B cell (primary cell): ENCODE measurements at regions not wholly inside any gene's neighbourhood (a gene's known extent, or its start where the extent isn't known, plus 50 kb on each side); places are given as distances from the start of the nearest gene placed in this dataset.

Source experiments
- ATAC-seq: fragments of 200-7000 bp; cut with Tn5 transposase; one replicate; pipeline ENCODE4 v1.10.0; 2021; ENCODE audit warnings: low read depth, mild to moderate bottlenecking, moderate number of reproducible peaks, moderate library complexity
- CTCF ChIA-PET: fragments of 350-600 bp; sonication (Branson Sonifier 250); formaldehyde crosslinking; loops from one replicate; lab custom pipeline; 2021; ENCODE audit warnings: antibody characterized with exemption, inconsistent platforms; lab: Charles Lee
- POLR2A ChIA-PET: fragments of 350-600 bp; sonication (Branson Sonifier 250); formaldehyde crosslinking; loops from one replicate; lab custom pipeline; 2021; ENCODE audit warnings: antibody characterized with exemption; lab: Charles Lee
- DNase-seq: peaks from one replicate; pipeline ENCODE4 v3.0.0; 2013
- H2AFZ ChIP-seq: 2 replicates; pipeline ENCODE4 v1.6.1; 2012; ENCODE audit warnings: mild to moderate bottlenecking, low read depth, low read length; ENCODE audit not compliant: insufficient read depth, poor library complexity, severe bottlenecking
- H3K27ac ChIP-seq, 2 donors: 1 replicate in 1 of 2; 2 replicates in 1 of 2; pipeline ENCODE4 v1.5.1; 2012 to 2013; ENCODE audit warnings: low read length in 2 of 2, mild to moderate bottlenecking in 2 of 2, moderate library complexity in 1 of 2
- H3K27me3 ChIP-seq, 4 experiments: fragments of 200-600 bp in 1 of 4; sonication (generic) in 1 of 4; replicated peaks in 1 of 4; 1 replicate in 2 of 4; 2 replicates in 2 of 4; pipeline versions ENCODE4 v1.6.1 to v1.7.0; 2013 to 2016; ENCODE audit warnings: low read length in 3 of 4, mild to moderate bottlenecking in 2 of 4, mixed read lengths in 1 of 4, moderate library complexity in 1 of 4; ENCODE audit not compliant: insufficient read depth in 4 of 4, control insufficient read depth in 3 of 4; ENCODE audit errors: control extremely low read depth in 1 of 4
- H3K36me3 ChIP-seq, 2 experiments: replicated peaks in 1 of 2; 1 replicate in 1 of 2; 2 replicates in 1 of 2; pipeline versions ENCODE4 v1.6.1 to v1.7.1; 2013; ENCODE audit warnings: low read length in 1 of 2; ENCODE audit not compliant: insufficient read depth in 2 of 2, control insufficient read depth in 1 of 2; ENCODE audit errors: control extremely low read depth in 1 of 2, extremely low read depth in 1 of 2
- H3K4me1 ChIP-seq, 2 donors: fragments of 200-600 bp in 1 of 2; sonication (generic) in 1 of 2; 1 replicate in 1 of 2; 2 replicates in 1 of 2; pipeline versions ENCODE4 v1.5.1 to v1.6.1; 2013 to 2017; ENCODE audit warnings: low read length in 2 of 2; ENCODE audit not compliant: control insufficient read depth in 2 of 2, insufficient read depth in 2 of 2
- H3K4me2 ChIP-seq: replicated peaks from 2 replicates; pipeline ENCODE3; 2012; ENCODE audit warnings: mild to moderate bottlenecking, low read depth, low read length; ENCODE audit not compliant: poor library complexity, severe bottlenecking
- H3K4me3 ChIP-seq, 5 experiments: fragments of 200-600 bp in 1 of 5; sonication (generic) in 1 of 5; 1 replicate in 3 of 5; 2 replicates in 2 of 5; pipeline versions ENCODE4 v1.5.1 to v1.7.0; 2011 to 2016; ENCODE audit warnings: low read length in 4 of 5, mild to moderate bottlenecking in 4 of 5, low read depth in 2 of 5, control low read depth in 1 of 5, moderate library complexity in 1 of 5; ENCODE audit not compliant: insufficient read depth in 1 of 5; ENCODE audit errors: control extremely low read depth in 1 of 5, extremely low read depth in 1 of 5
- H3K79me2 ChIP-seq: fragments of 200-600 bp; sonication (generic); one replicate; pipeline ENCODE4 v1.6.0; 2016; ENCODE audit warnings: low read length; ENCODE audit not compliant: control insufficient read depth, insufficient read depth
- H3K9ac ChIP-seq: fragments of 200-600 bp; sonication (generic); 2 replicates; pipeline ENCODE4 v1.6.1; 2017; ENCODE audit warnings: mild to moderate bottlenecking, low read length, moderate library complexity
- H3K9me3 ChIP-seq, 3 donors: one replicate each; pipeline versions ENCODE4 v1.6.1 to v1.7.1; 2013; ENCODE audit warnings: low read length in 2 of 3; ENCODE audit not compliant: control insufficient read depth in 2 of 3, insufficient read depth in 1 of 3; ENCODE audit errors: control extremely low read depth in 1 of 3
- H4K20me1 ChIP-seq: 2 replicates; pipeline ENCODE4 v1.6.0; 2012; ENCODE audit warnings: mild to moderate bottlenecking, low read length; ENCODE audit not compliant: insufficient read depth, control insufficient read depth, poor library complexity, severe bottlenecking
- H3K27ac Mint-ChIP-seq: one replicate; pipeline ENCODE4 v1.8.0; 2021; ENCODE audit warnings: mixed read lengths
- H3K27me3 Mint-ChIP-seq: one replicate; pipeline ENCODE4 v1.8.0; 2021; ENCODE audit warnings: mixed read lengths
- H3K4me1 Mint-ChIP-seq: one replicate; pipeline ENCODE4 v1.8.0; 2021; ENCODE audit warnings: mixed read lengths
- H3K4me3 Mint-ChIP-seq: one replicate; pipeline ENCODE4 v1.8.0; 2021; ENCODE audit warnings: mixed read lengths
- H3K9me3 Mint-ChIP-seq: one replicate; pipeline ENCODE4 v1.8.0; 2022; ENCODE audit warnings: mixed read lengths; ENCODE audit not compliant: insufficient read depth
- CTCF ChIP-seq: fragments of 200-600 bp; IDR thresholded peaks from one replicate; pipeline ENCODE4 v1.8.0; 2022; ENCODE audit warnings: antibody characterized with exemption, mild to moderate bottlenecking
- EZH2 ChIP-seq: IDR thresholded peaks from 2 replicates; pipeline ENCODE4 v1.6.1; 2012; ENCODE audit warnings: borderline replicate concordance, low read depth, mild to moderate bottlenecking, moderate library complexity, low read length; ENCODE audit not compliant: insufficient read depth, poor library complexity, severe bottlenecking
- WGBS: methylation state at CpG from one replicate; pipeline ENCODE4 v1.1.5; 2013; ENCODE audit warnings: missing lambda C conversion rate; ENCODE audit not compliant: insufficient coverage; 5-methylcytosine and 5-hydroxymethylcytosine counted together
- intact Hi-C: fragments of 100-400 bp; cut with micrococcal nuclease; formaldehyde crosslinking; loops from one replicate; pipeline ENCODE4 v1.10.0; 2022

- intact Hi-C loops, result no loop called here
- no peak for DNase-seq
- Histone ChIP-seq H3K79me2 (no peaks in the 10 kb centered on the region), H2AFZ (no peak overlapping the region), H3K27me3 (no peaks in the 10 kb centered on the region), H4K20me1 (no peaks in the 10 kb centered on the region), H3K27ac (no peak overlapping the region), H3K4me3 (no peak overlapping the region), H3K9me3 (no peaks in the 10 kb centered on the region), H3K4me2 (no peak overlapping the region), H3K4me1 (no peaks in the 10 kb centered on the region), H3K9ac (no peak overlapping the region), H3K36me3 (no peaks in the 10 kb centered on the region)
- TF ChIP-seq EZH2, result no peak
- no peak for TF ChIP-seq CTCF
- H3K27ac Mint-ChIP-seq, result no peak overlapping the region
- ChIA-PET CTCF (no interaction called here), POLR2A (no interaction called here)
- H3K9me3 Mint-ChIP-seq, result peaks cover 5% of the 10 kb centered on the region
- ATAC-seq, result no peak
- H3K4me1 Mint-ChIP-seq, result no peaks in the 10 kb centered on the region
- H3K27me3 Mint-ChIP-seq, result no peaks in the 10 kb centered on the region
- no peak overlapping the region for H3K4me3 Mint-ChIP-seq
- WGBS, result 32% methylated on average over 4 of the region's 4 CpGs
Observed at GRCh38 chr18:1045658-1046057, 141.0 kb downstream of the ADCYAP1 start.

- Histone ChIP-seq H3K36me3 (no peaks in the 10 kb centered on the region), H3K9me3 (no peaks in the 10 kb centered on the region), H3K4me3 (no peak overlapping the region), H3K9ac (no peak overlapping the region), H4K20me1 (no peaks in the 10 kb centered on the region), H3K27ac (no peak overlapping the region), H3K4me2 (no peak overlapping the region), H3K4me1 (no peaks in the 10 kb centered on the region), H3K79me2 (no peaks in the 10 kb centered on the region), H2AFZ (no peak overlapping the region), H3K27me3 (no peaks in the 10 kb centered on the region)
- H3K4me1 Mint-ChIP-seq, result no peaks in the 10 kb centered on the region
- H3K4me3 Mint-ChIP-seq, result no peak overlapping the region
- H3K27ac Mint-ChIP-seq, result no peak overlapping the region
- POLR2A ChIA-PET, result no interaction called here
- H3K27me3 Mint-ChIP-seq, result no peaks in the 10 kb centered on the region
- DNase-seq, result no peak
- 100% methylated on average over 2 of the region's 5 CpGs for WGBS
- H3K9me3 Mint-ChIP-seq, result peaks cover 5% of the 10 kb centered on the region
- ATAC-seq, result no peak
- intact Hi-C loops, result no loop called here
- TF ChIP-seq CTCF, result no peak
- no peak for TF ChIP-seq EZH2
- CTCF ChIA-PET, result no interaction called here
Observed at GRCh38 chr18:1047406-1047805, 142.7 kb downstream of the ADCYAP1 start.
